HCT116 (cell line): ENCODE measurements at regions not wholly inside any gene's neighbourhood (a gene's known extent, or its start where the extent isn't known, plus 50 kb on each side); places are given as distances from the start of the nearest gene placed in this dataset.
A peak's percentile ranks its signal among the peaks of the same experiment; 100 is the strongest.

Experiments used
- ATAC-seq: fragments of 200-7000 bp; cut with Tn5 transposase; 2 replicates; pipeline ENCODE4 v1.9.1; 2020; ENCODE audit warnings: mild to moderate bottlenecking, moderate library complexity
- BruUV-seq: library from RNA; stranded (reverse); fragments of 400-500 nt; replicated peaks from 2 replicates; lab custom pipeline; 2021; lab: Mats Ljungman, UMichigan
- CTCF ChIA-PET: fragments of 300-600 bp; sonication (Branson Sonifier 250); formaldehyde crosslinking; loops from one replicate; lab custom pipeline; 2021; ENCODE audit warnings: antibody characterized with exemption; lab: Charles Lee
- POLR2A ChIA-PET: fragments of 300-600, 350-600 bp; sonication (Branson Sonifier 250); formaldehyde crosslinking; loops from one replicate; lab custom pipeline; 2021; ENCODE audit warnings: antibody characterized with exemption; lab: Charles Lee
- RAD21 ChIA-PET, 2 experiments: fragments of 300-600 bp; sonication (Branson Sonifier 250); formaldehyde crosslinking; loops; one replicate each; lab custom pipeline; 2023; ENCODE audit warnings: low total read pairs in 2 of 2; ENCODE audit not compliant: uncharacterized antibody in 2 of 2, unreplicated experiment in 2 of 2, low non-redundant PET in 1 of 2; lab: Charles Lee
- DNase-seq: peaks from one replicate; pipeline ENCODE4 v3.0.0-alpha.2; 2010; ENCODE audit warnings: low read depth, low spot score
- H2AFZ ChIP-seq: fragments of 200-600 bp; shearing (Covaris generic), sonication (generic); 2 replicates; pipeline ENCODE4 v1.6.1; 2017; ENCODE audit warnings: low read depth, mixed run types, mixed read lengths, antibody characterized with exemption, low read length; ENCODE audit not compliant: poor library complexity, severe bottlenecking
- H3K27ac ChIP-seq: 2 replicates; pipeline ENCODE4 v1.5.1; 2012; ENCODE audit warnings: low read depth, low read length
- H3K27me3 ChIP-seq: fragments of 200-600 bp; sonication (generic); 2 replicates; pipeline ENCODE4 v1.6.1; 2016; ENCODE audit warnings: mixed run types, low read length, mixed read lengths; ENCODE audit not compliant: insufficient read depth
- H3K36me3 ChIP-seq, 2 experiments: fragments of 200-500 bp in 1 of 2; fragments of 200-600 bp in 1 of 2; sonication (Bioruptor generic) in 1 of 2; sonication (generic) in 1 of 2; 2 replicates each; pipeline versions ENCODE4 v1.5.1 to v1.6.1; 2014 to 2016; ENCODE audit warnings: low read length in 2 of 2, inconsistent platforms in 1 of 2, mixed read lengths in 1 of 2, mixed run types in 1 of 2; ENCODE audit not compliant: insufficient read depth in 2 of 2, control insufficient read depth in 1 of 2
- H3K4me1 ChIP-seq, 2 experiments: fragments of 200-600 bp in 1 of 2; sonication (generic) in 1 of 2; 2 replicates each; pipeline versions ENCODE4 v1.5.1 to v1.6.1; 2012 to 2017; ENCODE audit warnings: low read length in 2 of 2, inconsistent platforms in 1 of 2, mild to moderate bottlenecking in 1 of 2, mixed read lengths in 1 of 2, mixed run types in 1 of 2, moderate library complexity in 1 of 2; ENCODE audit not compliant: insufficient read depth in 2 of 2, control insufficient read depth in 1 of 2
- H3K4me2 ChIP-seq: fragments of 200-600 bp; sonication (generic); 2 replicates; pipeline ENCODE4 v1.6.1; 2017; ENCODE audit warnings: mixed run types, low read length, mixed read lengths
- H3K4me3 ChIP-seq, 2 experiments: fragments of 200-600 bp in 1 of 2; sonication (generic) in 1 of 2; replicated peaks in 1 of 2; 2 replicates each; pipeline ENCODE4 v1.5.1; 2011 to 2016; ENCODE audit warnings: low read length in 2 of 2, control low read depth in 1 of 2, low read depth in 1 of 2, mild to moderate bottlenecking in 1 of 2, mixed read lengths in 1 of 2, mixed run types in 1 of 2
- H3K79me2 ChIP-seq: fragments of 200-600 bp; sonication (generic); 2 replicates; pipeline ENCODE4 v1.6.1; 2017; ENCODE audit warnings: mild to moderate bottlenecking, mixed run types, low read length, moderate library complexity, mixed read lengths; ENCODE audit not compliant: insufficient read depth
- H3K9ac ChIP-seq: fragments of 200-600 bp; sonication (generic); 2 replicates; pipeline ENCODE4 v1.6.1; 2016; ENCODE audit warnings: low read length, mixed read lengths
- H3K9me2 ChIP-seq: fragments of 200-600 bp; sonication (generic), shearing (Covaris generic); 2 replicates; pipeline ENCODE4 v1.6.1; 2017; ENCODE audit warnings: mixed run types, mild to moderate bottlenecking, moderate library complexity; ENCODE audit not compliant: insufficient read depth
- H3K9me3 ChIP-seq, 2 experiments: fragments of 200-500 bp in 1 of 2; fragments of 200-600 bp in 1 of 2; sonication (Bioruptor generic) in 1 of 2; sonication (generic) in 1 of 2; 2 replicates each; pipeline ENCODE4 v1.6.1; 2014 to 2017; ENCODE audit warnings: low read length in 2 of 2, mixed read lengths in 2 of 2, inconsistent platforms in 1 of 2, low read depth in 1 of 2, mild to moderate bottlenecking in 1 of 2, mixed run types in 1 of 2, moderate library complexity in 1 of 2; ENCODE audit not compliant: control insufficient read depth in 1 of 2, insufficient read depth in 1 of 2
- H4K20me1 ChIP-seq: fragments of 200-600 bp; sonication (generic), shearing (Covaris generic); 2 replicates; pipeline ENCODE4 v1.6.1; 2017; ENCODE audit warnings: mixed run types, mild to moderate bottlenecking, moderate library complexity; ENCODE audit not compliant: insufficient read depth
- ATF3 ChIP-seq: IDR thresholded peaks from 2 replicates; pipeline ENCODE4 v1.6.1; 2012
- CEBPB ChIP-seq: IDR thresholded peaks from 2 replicates; pipeline ENCODE4 v1.6.1; 2012; ENCODE audit warnings: low read depth
- CTCF ChIP-seq, 3 experiments: fragments of 200-600 bp in 1 of 3; sonication (generic) in 1 of 3; IDR thresholded peaks in 2 of 3; conservative IDR thresholded peaks in 1 of 3; 2 replicates each; pipeline ENCODE4 v1.5.1; 2012 to 2017; ENCODE audit warnings: low read depth in 2 of 3, low read length in 2 of 3, antibody characterized with exemption in 1 of 3, borderline replicate concordance in 1 of 3, control low read depth in 1 of 3, mild to moderate bottlenecking in 1 of 3, mixed read lengths in 1 of 3, mixed run types in 1 of 3, moderate library complexity in 1 of 3; ENCODE audit not compliant: insufficient read depth in 1 of 3
- EZH2 ChIP-seq: fragments of 200-600 bp; sonication (generic); IDR thresholded peaks from 2 replicates; pipeline ENCODE4 v1.6.1; 2017; ENCODE audit warnings: antibody characterized with exemption, mixed run types
- EZH2phosphoT487 ChIP-seq: fragments of 200-600 bp; IDR thresholded peaks from 2 replicates; pipeline ENCODE4 v1.6.1; 2018; ENCODE audit warnings: antibody characterized with exemption, borderline replicate concordance
- MAX ChIP-seq: IDR thresholded peaks from 2 replicates; pipeline ENCODE4 v1.6.1; 2012
- RAD21 ChIP-seq: IDR thresholded peaks from 2 replicates; pipeline ENCODE4 v1.6.1; 2012; ENCODE audit warnings: low read depth, mild to moderate bottlenecking
- REST ChIP-seq: IDR thresholded peaks from 2 replicates; pipeline ENCODE4 v1.6.1; 2012; ENCODE audit warnings: low read depth
- SIN3A ChIP-seq: IDR thresholded peaks from 2 replicates; pipeline ENCODE4 v1.6.1; 2012; ENCODE audit warnings: low read depth
- SRF ChIP-seq: IDR thresholded peaks from 2 replicates; pipeline ENCODE4 v1.6.1; 2012; ENCODE audit warnings: low read depth
- TCF7L2 ChIP-seq: IDR thresholded peaks from 2 replicates; pipeline ENCODE4 v1.7.0; 2011; ENCODE audit warnings: borderline replicate concordance, inconsistent platforms; ENCODE audit not compliant: insufficient read depth, insufficient read length; ENCODE audit errors: extremely low read depth
- ZFX ChIP-seq: fragments of 450-650 bp; IDR thresholded peaks from 2 replicates; pipeline ENCODE4 v1.6.1; 2017
- ZNF274 ChIP-seq: fragments of 200-500 bp; sonication (Bioruptor generic); IDR thresholded peaks from 2 replicates; pipeline ENCODE4 v1.6.1; 2014; ENCODE audit warnings: mild to moderate bottlenecking, low read depth, low read length, inconsistent platforms
- intact Hi-C: fragments of 100-400 bp; cut with micrococcal nuclease; formaldehyde crosslinking; loops from 2 replicates; pipeline ENCODE4 v1.10.0; 2022

GRCh38 chr4:27619435-27619834 is 758.8 kb downstream of the STIM2 start:
- RAD21 ChIA-PET: no interaction called here
- Histone ChIP-seq H3K4me2 (no peak overlapping the region), H2AFZ (no peak overlapping the region), H3K4me1 (no peaks in the 10 kb centered on the region), H3K4me3 (no peak overlapping the region), H3K9me3 (no peaks in the 10 kb centered on the region), H3K79me2 (no peaks in the 10 kb centered on the region), H3K27me3 (no peaks in the 10 kb centered on the region), H3K9ac (no peak overlapping the region)
- ATAC-seq: no peak
- POLR2A ChIA-PET: no interaction called here
- CTCF ChIA-PET: no interaction called here
- peak in 1 of 3 experiments; percentile 15; a peak in 1 of 6 replicates for TF ChIP-seq CTCF (IDR thresholded peaks at IDR 0.05 in 2 of 3, conservative IDR thresholded peaks at IDR 0.05 in 1 of 3; ENCODE audit: borderline replicate concordance in 1 of 3, insufficient read depth in 1 of 3, low read depth in 2 of 3, low read length in 2 of 3)
- no peak for TF ChIP-seq ATF3
- no peak for TF ChIP-seq SRF
- TF ChIP-seq, all 23 proteins: peak for 1
- Histone ChIP-seq H3K9me2 (no peaks in the 10 kb centered on the region), H4K20me1 (no peaks in the 10 kb centered on the region), H3K36me3 (no peaks in the 10 kb centered on the region), H3K27ac (no peak overlapping the region)
- intact Hi-C loops: no loop called here
- no TSS peak for BruUV-seq
- DNase-seq: no peak

GRCh38 chr4:27620886-27621285 is 760.2 kb downstream of the STIM2 start:
- DNase-seq (no peak), ATAC-seq (no peak)
- H3K4me1 ChIP-seq: no peaks in the 10 kb centered on the region
- no peaks in the 10 kb centered on the region for H3K27me3 ChIP-seq
- no peaks in the 10 kb centered on the region for H3K9me3 ChIP-seq
- H3K27ac ChIP-seq: no peak overlapping the region
- no peak overlapping the region for H3K9ac ChIP-seq
- no peaks in the 10 kb centered on the region for H3K9me2 ChIP-seq
- no peaks in the 10 kb centered on the region for H3K79me2 ChIP-seq
- H2AFZ ChIP-seq: no peak overlapping the region
- no peak overlapping the region for H3K4me3 ChIP-seq
- CTCF ChIA-PET: no interaction called here
- intact Hi-C loops: no loop called here
- no peaks in the 10 kb centered on the region for H3K36me3 ChIP-seq
- POLR2A ChIA-PET: no interaction called here
- RAD21 ChIA-PET: no interaction called here
- H4K20me1 ChIP-seq: no peaks in the 10 kb centered on the region
- no TSS peak for BruUV-seq
- no peak overlapping the region for H3K4me2 ChIP-seq
- TF ChIP-seq ATF3: no peak
- no peak for TF ChIP-seq EZH2
- no peak for TF ChIP-seq TCF7L2
- TF ChIP-seq EZH2phosphoT487: no peak
- no peak for TF ChIP-seq REST
- no peak for TF ChIP-seq ZNF274
- TF ChIP-seq MAX: no peak
- TF ChIP-seq ZFX: no peak
- TF ChIP-seq SIN3A: no peak
- TF ChIP-seq RAD21: no peak
- no peak for TF ChIP-seq CEBPB
